ENCODE measurements at regions not wholly inside any gene's neighbourhood (a gene's known extent, or its start where the extent isn't known, plus 50 kb on each side); places are given as distances from the start of the nearest gene placed in this dataset.

GRCh38 chr22:34395370-34395769 is 475.1 kb upstream of the LARGE1 start:
- 69 to 83% (median 73%) methylated on average over 4 of the region's 4 CpGs for WGBS, 5 donors
- Histone ChIP-seq H3K27ac (no peak overlapping the region), H3K27me3 (replicated peaks in 1 of 7) (no peaks in the 10 kb centered on the region), H3K9me3 (peaks cover 0 to 12% (median 3%) of the 10 kb centered on the region in 8 donors), H3K4me3 (no peak overlapping the region), H3K4me1 (no peaks in the 10 kb centered on the region), H3K36me3 (no peaks in the 10 kb centered on the region)
- TF ChIP-seq POLR2A (IDR thresholded peaks at IDR 0.05), result no peak
- no peak for DNase-seq
- intact Hi-C loops (cut with DNase I; ENCODE audit: low total_unique reads), result no loop called here

GRCh38 chr22:34403667-34404066 is 483.4 kb upstream of the LARGE1 start:
- no peak for DNase-seq
- intact Hi-C loops (cut with DNase I; ENCODE audit: low total_unique reads), result no loop called here
- Histone ChIP-seq H3K4me1 (no peaks in the 10 kb centered on the region), H3K36me3 (no peaks in the 10 kb centered on the region), H3K27ac (no peak overlapping the region), H3K9me3 (no peaks in the 10 kb centered on the region), H3K27me3 (replicated peaks in 1 of 7) (no peaks in the 10 kb centered on the region), H3K4me3 (no peak overlapping the region)
- 63 to 77% (median 75%) methylated on average over 2 of the region's 2 CpGs for WGBS, 5 donors
- TF ChIP-seq POLR2AphosphoS5 (IDR thresholded peaks at IDR 0.05) (no peak), CTCF (IDR thresholded peaks at IDR 0.05 in 8 of 11, conservative IDR thresholded peaks at IDR 0.05 in 3 of 11) (no peak), POLR2A (IDR thresholded peaks at IDR 0.05) (no peak)

GRCh38 chr22:34410111-34410510 is 489.8 kb upstream of the LARGE1 start:
- no peaks in the 10 kb centered on the region for H3K4me1 ChIP-seq
- 56 to 67% (median 64%) methylated on average over 4 of the region's 4 CpGs for WGBS, 5 donors
- no peak for DNase-seq
- TF ChIP-seq POLR2A (IDR thresholded peaks at IDR 0.05), result no peak
- no peak for TF ChIP-seq POLR2AphosphoS5 (IDR thresholded peaks at IDR 0.05)
- TF ChIP-seq CTCF (IDR thresholded peaks at IDR 0.05 in 8 of 11, conservative IDR thresholded peaks at IDR 0.05 in 3 of 11), result no peak
- no peaks in the 10 kb centered on the region for H3K36me3 ChIP-seq
- H3K4me3 ChIP-seq, result no peak overlapping the region
- peaks cover 0 to 6% (median 0%) of the 10 kb centered on the region in 7 donors for H3K27me3 ChIP-seq (replicated peaks in 1 of 7)
- no peaks in the 10 kb centered on the region for H3K9me3 ChIP-seq
- H3K27ac ChIP-seq, result no peak overlapping the region
- intact Hi-C loops (cut with DNase I; ENCODE audit: low total_unique reads), result no loop called here

- intact Hi-C loops (cut with DNase I; ENCODE audit: low total_unique reads), result no loop called here
- 25 to 36% (median 31%) methylated on average over 4 of the region's 4 CpGs for WGBS, 5 donors
- Histone ChIP-seq H3K36me3 (no peaks in the 10 kb centered on the region), H3K27ac (no peak overlapping the region), H3K4me3 (no peak overlapping the region), H3K27me3 (replicated peaks in 1 of 7) (peaks cover 0 to 6% (median 0%) of the 10 kb centered on the region in 7 donors), H3K4me1 (no peaks in the 10 kb centered on the region), H3K9me3 (peaks cover 0 to 6% (median 0%) of the 10 kb centered on the region in 8 donors)
- no peak for DNase-seq
- TF ChIP-seq POLR2A (IDR thresholded peaks at IDR 0.05) (no peak), CTCF (IDR thresholded peaks at IDR 0.05 in 8 of 11, conservative IDR thresholded peaks at IDR 0.05 in 3 of 11) (peak in 4 of 11 experiments; percentile 10 to 40 (median 16))
These were observed 494.5 kb upstream of the LARGE1 start for GRCh38 chr22:34414467-34415440.

All from spleen (tissue), 11 donors.